IMR-90 (cell line): ENCODE measurements at regions not wholly inside any gene's neighbourhood (a gene's known extent, or its start where the extent isn't known, plus 50 kb on each side); places are given as distances from the start of the nearest gene placed in this dataset.

Source experiments
- ATAC-seq: fragments of 200-7000 bp; cut with Tn5 transposase; 2 replicates; pipeline ENCODE4 v1.9.1; 2020; ENCODE audit warnings: low read depth, mild to moderate bottlenecking, moderate library complexity
- BruUV-seq: library from RNA; stranded (reverse); fragments of 400-500 nt; replicated peaks from 2 replicates; lab custom pipeline; 2021; lab: Mats Ljungman, UMichigan
- CTCF ChIA-PET: fragments of 300-600 bp; formaldehyde crosslinking; extraction: SDS; loops from one replicate; lab custom pipeline; 2021; ENCODE audit warnings: antibody characterized with exemption; lab: Yijun Ruan, JAX
- POLR2A ChIA-PET: fragments of 300-600 bp; sonication (Branson Sonifier 250); formaldehyde crosslinking; loops from one replicate; lab custom pipeline; 2022; ENCODE audit warnings: antibody characterized with exemption; ENCODE audit not compliant: unreplicated experiment; lab: Charles Lee
- DNase-seq: peaks from one replicate; pipeline ENCODE4 v3.0.0; 2013
- H2AFZ ChIP-seq: replicated peaks from 2 replicates; pipeline ENCODE3; 2013; ENCODE audit warnings: low read length, mild to moderate bottlenecking; ENCODE audit not compliant: poor library complexity
- H2AK5ac ChIP-seq: 2 replicates; pipeline ENCODE4 v1.6.1; 2013; ENCODE audit warnings: low read depth, low read length, inconsistent platforms
- H2AK9ac ChIP-seq: replicated peaks from 2 replicates; pipeline ENCODE3; 2013; ENCODE audit warnings: mild to moderate bottlenecking, low read depth, low read length, moderate library complexity; ENCODE audit not compliant: poor library complexity
- H2BK120ac ChIP-seq: 2 replicates; pipeline ENCODE4 v1.6.1; 2013; ENCODE audit warnings: low read depth, low read length, inconsistent platforms
- H2BK15ac ChIP-seq: 3 replicates; pipeline ENCODE4 v1.6.1; 2013; ENCODE audit warnings: low read depth, low read length, inconsistent platforms
- H2BK20ac ChIP-seq: 2 replicates; pipeline ENCODE4 v1.6.1; 2013; ENCODE audit warnings: low read depth, mild to moderate bottlenecking, inconsistent platforms, low read length, moderate library complexity
- H2BK5ac ChIP-seq: 2 replicates; pipeline ENCODE4 v1.6.1; 2013; ENCODE audit warnings: mild to moderate bottlenecking, low read depth, low read length, inconsistent platforms; ENCODE audit not compliant: poor library complexity, severe bottlenecking
- H3K14ac ChIP-seq: replicated peaks from 2 replicates; pipeline ENCODE4 v1.6.1; 2013; ENCODE audit warnings: low read depth, low read length, inconsistent platforms
- H3K18ac ChIP-seq: 2 replicates; pipeline ENCODE4 v1.6.1; 2013; ENCODE audit warnings: low read depth, low read length, control low read depth
- H3K23ac ChIP-seq: 2 replicates; pipeline ENCODE4 v1.6.1; 2013; ENCODE audit warnings: low read depth, low read length, inconsistent platforms
- H3K27ac ChIP-seq: 2 replicates; pipeline ENCODE4 v1.5.1; 2013; ENCODE audit warnings: mild to moderate bottlenecking, control low read depth, low read length; ENCODE audit not compliant: insufficient read depth
- H3K27me3 ChIP-seq: 2 replicates; pipeline ENCODE4 v1.6.1; 2013; ENCODE audit warnings: low read length; ENCODE audit not compliant: control insufficient read depth, insufficient read depth
- H3K36me3 ChIP-seq: 2 replicates; pipeline ENCODE4 v1.6.1; 2013; ENCODE audit warnings: low read length, mixed read lengths; ENCODE audit not compliant: control insufficient read depth, insufficient read depth
- H3K4ac ChIP-seq: 2 replicates; pipeline ENCODE4 v1.6.1; 2013; ENCODE audit warnings: low read depth, low read length, inconsistent platforms
- H3K4me1 ChIP-seq: 2 replicates; pipeline ENCODE4 v1.6.1; 2013; ENCODE audit warnings: low read length, mixed read lengths; ENCODE audit not compliant: control insufficient read depth, insufficient read depth
- H3K4me2 ChIP-seq: 2 replicates; pipeline ENCODE4 v1.6.1; 2013; ENCODE audit warnings: low read depth, mild to moderate bottlenecking, control low read depth, low read length, moderate library complexity
- H3K4me3 ChIP-seq: 2 replicates; pipeline ENCODE4 v1.5.1; 2013; ENCODE audit warnings: low read depth, mild to moderate bottlenecking, control low read depth, low read length, moderate library complexity; ENCODE audit not compliant: insufficient read depth
- H3K56ac ChIP-seq: 2 replicates; pipeline ENCODE4 v1.6.1; 2013; ENCODE audit warnings: low read length, inconsistent platforms; ENCODE audit not compliant: insufficient read depth; ENCODE audit errors: extremely low read depth
- H3K79me1 ChIP-seq, 2 experiments: 2 replicates each; pipeline ENCODE4 v1.6.1; 2013; ENCODE audit warnings: low read length in 2 of 2, inconsistent platforms in 1 of 2, low read depth in 1 of 2
- H3K9ac ChIP-seq: 2 replicates; pipeline ENCODE4 v1.6.1; 2013; ENCODE audit warnings: low read depth, low read length, control low read depth
- H3K9me1 ChIP-seq: 2 replicates; pipeline ENCODE4 v1.6.1; 2013; ENCODE audit warnings: low read length, inconsistent platforms; ENCODE audit not compliant: insufficient read depth
- H3K9me3 ChIP-seq: 2 replicates; pipeline ENCODE4 v1.6.1; 2013; ENCODE audit warnings: low read length; ENCODE audit not compliant: control insufficient read depth, insufficient read depth
- H4K20me1 ChIP-seq: 2 replicates; pipeline ENCODE4 v1.6.1; 2013; ENCODE audit warnings: low read length, inconsistent platforms; ENCODE audit not compliant: insufficient read depth
- H4K5ac ChIP-seq: 2 replicates; pipeline ENCODE4 v1.6.1; 2013; ENCODE audit warnings: mild to moderate bottlenecking, low read depth, low read length, control low read depth
- H4K8ac ChIP-seq, 2 experiments: 2 replicates each; pipeline ENCODE4 v1.6.1; 2013; ENCODE audit warnings: low read depth in 2 of 2, low read length in 2 of 2, control low read depth in 1 of 2, inconsistent platforms in 1 of 2
- H4K91ac ChIP-seq: 2 replicates; pipeline ENCODE4 v1.6.1; 2013; ENCODE audit warnings: low read depth, low read length, inconsistent platforms; ENCODE audit not compliant: insufficient read depth
- BHLHE40 ChIP-seq: fragments of 150-350 bp; IDR thresholded peaks from 2 replicates; pipeline ENCODE4 v1.6.1; 2016; ENCODE audit warnings: mild to moderate bottlenecking, low read depth, low read length
- CEBPB ChIP-seq: IDR thresholded peaks from 2 replicates; pipeline ENCODE4 v1.6.1; 2012; ENCODE audit warnings: low read depth, low read length, improper control_type of control experiment
- CHD1 ChIP-seq: IDR thresholded peaks from 2 replicates; pipeline ENCODE4 v1.6.1; 2012; ENCODE audit warnings: low read depth, low read length, improper control_type of control experiment
- FOS ChIP-seq: fragments of 150-350 bp; IDR thresholded peaks from 2 replicates; pipeline ENCODE4 v1.6.1; 2016; ENCODE audit warnings: low read depth, low read length
- MAZ ChIP-seq: IDR thresholded peaks from 2 replicates; pipeline ENCODE4 v1.6.1; 2012; ENCODE audit warnings: low read depth, mild to moderate bottlenecking, low read length, improper control_type of control experiment, moderate library complexity, borderline replicate concordance
- MXI1 ChIP-seq: IDR thresholded peaks from 2 replicates; pipeline ENCODE4 v1.6.1; 2012; ENCODE audit warnings: low read depth, mild to moderate bottlenecking, low read length, moderate library complexity, borderline replicate concordance
- RAD21 ChIP-seq: IDR thresholded peaks from 2 replicates; pipeline ENCODE4 v1.6.1; 2012; ENCODE audit warnings: low read length, improper control_type of control experiment
- RCOR1 ChIP-seq: IDR thresholded peaks from 2 replicates; pipeline ENCODE4 v1.6.1; 2012; ENCODE audit warnings: mild to moderate bottlenecking, low read length, improper control_type of control experiment; ENCODE audit not compliant: insufficient replicate concordance
- SMC3 ChIP-seq: fragments of 150-350 bp; IDR thresholded peaks from 2 replicates; pipeline ENCODE4 v1.6.1; 2016; ENCODE audit warnings: low read depth, mild to moderate bottlenecking, antibody characterized with exemption, low read length, moderate library complexity
- WGBS, 2 experiments: methylation state at CpG; one replicate each; pipeline versions ENCODE4 v1.1.5 to v1.1.7; 2013; ENCODE audit warnings: missing lambda C conversion rate in 2 of 2; ENCODE audit not compliant: insufficient read length in 1 of 2; ENCODE audit errors: extremely low coverage in 2 of 2; 5-methylcytosine and 5-hydroxymethylcytosine counted together
- dilution Hi-C: fragments of 300-500 bp; cut with HindIII; formaldehyde crosslinking; loops from one replicate; pipeline ENCODE4 v1.14.3; 2018; ENCODE audit warnings: low sequenced_read_pairs; ENCODE audit not compliant: unreplicated experiment
- in situ Hi-C: fragments of 300-500 bp; cut with MboI; formaldehyde crosslinking; loops from 3 replicates; pipeline ENCODE4 v1.14.3; 2019; ENCODE audit warnings: low sequenced_read_pairs, inconsistent platforms, mixed read lengths
- intact Hi-C: fragments of 100-400 bp; cut with micrococcal nuclease; formaldehyde crosslinking; loops from 2 replicates; pipeline ENCODE4 v1.10.0; 2022
- TF ChIP-seq, protein P1 (sequence below): fragments of 150-350 bp; IDR thresholded peaks from 2 replicates; pipeline ENCODE4 v1.6.1; 2016; ENCODE audit warnings: low read depth, mild to moderate bottlenecking, low read length, moderate library complexity, borderline replicate concordance
- TF ChIP-seq, protein P2 (sequence below): fragments of 150-350 bp; IDR thresholded peaks from 2 replicates; pipeline ENCODE4 v1.6.1; 2017; ENCODE audit warnings: mild to moderate bottlenecking, antibody characterized with exemption, low read length, low read depth
- TF ChIP-seq, protein P3 (sequence below): conservative IDR thresholded peaks from 2 replicates; pipeline ENCODE4 v1.5.1; 2012; ENCODE audit warnings: mild to moderate bottlenecking, low read depth, low read length, improper control_type of control experiment

DNA sequence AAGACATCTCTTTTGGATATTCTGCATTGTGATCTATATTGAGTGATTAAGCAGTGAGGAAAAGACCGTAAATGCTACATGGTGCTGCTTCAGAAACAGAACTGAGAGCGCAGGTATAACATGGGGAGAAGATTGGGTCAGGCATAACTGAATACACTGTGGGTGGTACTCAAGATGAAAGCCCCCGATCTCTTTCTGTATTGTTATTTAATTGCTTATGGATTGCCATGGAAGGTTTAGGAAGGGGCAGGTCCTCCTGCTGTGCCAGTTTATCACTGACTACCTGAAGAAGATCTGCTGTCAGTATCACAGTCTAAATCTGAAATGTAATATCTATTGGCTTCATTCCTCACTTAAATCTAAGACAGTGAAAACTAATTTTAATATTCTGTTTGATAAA lies 1568.7 kb upstream of the CELF4 start:
- Histone ChIP-seq H2BK120ac (no peak overlapping the region), H3K9me3 (0 out of 2 replicates have a peak, but pooled peaks cover 6% of the 10 kb centered on the region), H3K14ac (no peak overlapping the region), H2AK9ac (no peak overlapping the region), H3K4me1 (no peaks in the 10 kb centered on the region), H3K27me3 (no peaks in the 10 kb centered on the region), H2AK5ac (no peak overlapping the region), H4K8ac (no peak overlapping the region), H2BK15ac (no peak overlapping the region), H3K4me3 (no peak overlapping the region), H3K23ac (no peak overlapping the region), H4K91ac (no peak overlapping the region), H2BK20ac (no peak overlapping the region), H2AFZ (no peak overlapping the region), H3K27ac (no peak overlapping the region), H3K56ac (no peak overlapping the region), H3K36me3 (no peaks in the 10 kb centered on the region), H3K9me1 (no peaks in the 10 kb centered on the region), H3K4ac (no peak overlapping the region), H2BK5ac (no peak overlapping the region), H4K5ac (no peak overlapping the region), H3K79me1 (no peaks in the 10 kb centered on the region), H3K4me2 (no peak overlapping the region), H3K9ac (no peak overlapping the region), H3K18ac (no peak overlapping the region), H4K20me1 (no peaks in the 10 kb centered on the region)
- 93% methylated on average over 2 of the region's 3 CpGs; no CpG with 5 or more reads in 1 of the 2 experiments for WGBS, 2 experiments
- intact Hi-C loops (no loop called here), in situ Hi-C loops (no loop called here), dilution Hi-C loops (no loop called here)
- TF ChIP-seq, protein P1, sequence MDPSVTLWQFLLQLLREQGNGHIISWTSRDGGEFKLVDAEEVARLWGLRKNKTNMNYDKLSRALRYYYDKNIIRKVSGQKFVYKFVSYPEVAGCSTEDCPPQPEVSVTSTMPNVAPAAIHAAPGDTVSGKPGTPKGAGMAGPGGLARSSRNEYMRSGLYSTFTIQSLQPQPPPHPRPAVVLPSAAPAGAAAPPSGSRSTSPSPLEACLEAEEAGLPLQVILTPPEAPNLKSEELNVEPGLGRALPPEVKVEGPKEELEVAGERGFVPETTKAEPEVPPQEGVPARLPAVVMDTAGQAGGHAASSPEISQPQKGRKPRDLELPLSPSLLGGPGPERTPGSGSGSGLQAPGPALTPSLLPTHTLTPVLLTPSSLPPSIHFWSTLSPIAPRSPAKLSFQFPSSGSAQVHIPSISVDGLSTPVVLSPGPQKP, result no peak
- TF ChIP-seq, protein P2, sequence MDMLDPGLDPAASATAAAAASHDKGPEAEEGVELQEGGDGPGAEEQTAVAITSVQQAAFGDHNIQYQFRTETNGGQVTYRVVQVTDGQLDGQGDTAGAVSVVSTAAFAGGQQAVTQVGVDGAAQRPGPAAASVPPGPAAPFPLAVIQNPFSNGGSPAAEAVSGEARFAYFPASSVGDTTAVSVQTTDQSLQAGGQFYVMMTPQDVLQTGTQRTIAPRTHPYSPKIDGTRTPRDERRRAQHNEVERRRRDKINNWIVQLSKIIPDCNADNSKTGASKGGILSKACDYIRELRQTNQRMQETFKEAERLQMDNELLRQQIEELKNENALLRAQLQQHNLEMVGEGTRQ, result no peak
- TF ChIP-seq SMC3 (no peak), CHD1 (no peak), RAD21 (no peak), MXI1 (no peak), FOS (no peak), BHLHE40 (no peak), CEBPB (no peak), MAZ (no peak), RCOR1 (no peak)
- TF ChIP-seq, protein P3, sequence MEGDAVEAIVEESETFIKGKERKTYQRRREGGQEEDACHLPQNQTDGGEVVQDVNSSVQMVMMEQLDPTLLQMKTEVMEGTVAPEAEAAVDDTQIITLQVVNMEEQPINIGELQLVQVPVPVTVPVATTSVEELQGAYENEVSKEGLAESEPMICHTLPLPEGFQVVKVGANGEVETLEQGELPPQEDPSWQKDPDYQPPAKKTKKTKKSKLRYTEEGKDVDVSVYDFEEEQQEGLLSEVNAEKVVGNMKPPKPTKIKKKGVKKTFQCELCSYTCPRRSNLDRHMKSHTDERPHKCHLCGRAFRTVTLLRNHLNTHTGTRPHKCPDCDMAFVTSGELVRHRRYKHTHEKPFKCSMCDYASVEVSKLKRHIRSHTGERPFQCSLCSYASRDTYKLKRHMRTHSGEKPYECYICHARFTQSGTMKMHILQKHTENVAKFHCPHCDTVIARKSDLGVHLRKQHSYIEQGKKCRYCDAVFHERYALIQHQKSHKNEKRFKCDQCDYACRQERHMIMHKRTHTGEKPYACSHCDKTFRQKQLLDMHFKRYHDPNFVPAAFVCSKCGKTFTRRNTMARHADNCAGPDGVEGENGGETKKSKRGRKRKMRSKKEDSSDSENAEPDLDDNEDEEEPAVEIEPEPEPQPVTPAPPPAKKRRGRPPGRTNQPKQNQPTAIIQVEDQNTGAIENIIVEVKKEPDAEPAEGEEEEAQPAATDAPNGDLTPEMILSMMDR, result no peak
- no TSS peak for BruUV-seq
- ChIA-PET POLR2A (no interaction called here), CTCF (interaction anchor here (0.6 kb wide), 1 partner anchor 18 kb away, joined by 3 read pairs; no protein-coding TSS in a partner anchor)
- ATAC-seq, result no peak
- no peak for DNase-seq
